ENCODE measurements at regions not wholly inside any gene's neighbourhood (a gene's known extent, or its start where the extent isn't known, plus 50 kb on each side); places are given as distances from the start of the nearest gene placed in this dataset.

- Histone ChIP-seq H3K79me2 (ENCODE audit: control insufficient read depth, insufficient read depth, low read length) (no peaks in the 10 kb centered on the region), H3K79me1 (ENCODE audit: low read length) (no peaks in the 10 kb centered on the region), H3K23ac (ENCODE audit: low read length) (no peak overlapping the region), H3K18ac (ENCODE audit: low read length) (no peak overlapping the region), H3K4me3 (ENCODE audit: low read length) (no peak overlapping the region), H4K5ac (ENCODE audit: low read length) (no peak overlapping the region), H2BK5ac (ENCODE audit: low read length) (no peak overlapping the region), H3K9ac (ENCODE audit: low read length) (no peak overlapping the region), H3K4me2 (ENCODE audit: low read length) (no peak overlapping the region), H2AK5ac (ENCODE audit: low read length) (no peak overlapping the region), H3K36me3 (ENCODE audit: control insufficient read depth, insufficient read depth, low read length) (no peaks in the 10 kb centered on the region), H2BK120ac (ENCODE audit: low read depth, low read length) (no peak overlapping the region), H3K56ac (ENCODE audit: low read length) (no peak overlapping the region), H4K8ac (ENCODE audit: low read depth, low read length) (no peak overlapping the region), H3K27me3 (ENCODE audit: insufficient read depth, low read length, poor library complexity) (no peaks in the 10 kb centered on the region), H2BK15ac (replicated peaks; ENCODE audit: low read depth) (no peak overlapping the region), H3K4me1 (ENCODE audit: control insufficient read depth, low read depth, low read length) (peaks cover 3% of the 10 kb centered on the region), H3K27ac (ENCODE audit: low read depth, low read length) (no peak overlapping the region), H3K4ac (ENCODE audit: low read depth, low read length) (no peak overlapping the region)
- no peak for DNase-seq
- no CpG with 5 or more reads among the region's 10 CpGs for WGBS (ENCODE audit: extremely low coverage, insufficient coverage, low lambda C conversion rate)
Measured at GRCh38 chr19:28224441-28224840, 988.5 kb downstream of the UQCRFS1 start.

GRCh38 chr19:28221736-28222135 lies 991.2 kb downstream of the UQCRFS1 start:
- H3K4me3 ChIP-seq (ENCODE audit: low read length), result no peak overlapping the region
- DNase-seq, result peak; percentile 90
- WGBS (ENCODE audit: extremely low coverage, insufficient coverage, low lambda C conversion rate), result no CpG with 5 or more reads among the region's 3 CpGs

DNA sequence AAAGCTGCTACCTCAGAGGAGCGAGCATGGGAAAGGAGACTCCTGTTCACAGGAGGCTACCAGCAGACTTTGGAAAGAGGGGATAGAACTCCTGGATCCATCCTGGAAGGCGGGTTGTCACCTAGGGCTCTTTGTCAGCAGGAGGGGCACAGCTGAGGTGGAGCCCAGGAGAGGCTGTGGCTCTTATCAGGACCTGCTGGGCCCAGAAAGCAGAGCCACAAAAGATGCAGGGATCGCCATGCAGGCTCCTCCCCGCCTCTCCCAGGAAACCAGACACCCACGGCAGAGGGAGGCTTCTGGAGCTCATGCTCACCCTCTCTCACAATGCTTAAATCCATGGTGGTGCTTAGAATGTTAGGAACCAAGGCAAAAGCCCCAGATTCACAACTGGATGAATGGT lies 994.2 kb downstream of the UQCRFS1 start:
- Histone ChIP-seq H3K79me1 (ENCODE audit: low read length) (no peaks in the 10 kb centered on the region), H3K36me3 (ENCODE audit: control insufficient read depth, insufficient read depth, low read length) (no peaks in the 10 kb centered on the region), H3K9ac (ENCODE audit: low read length) (no peak overlapping the region), H3K4me2 (ENCODE audit: low read length) (no peak overlapping the region), H2AK5ac (ENCODE audit: low read length) (no peak overlapping the region), H3K4me1 (ENCODE audit: control insufficient read depth, low read depth, low read length) (peaks cover 3% of the 10 kb centered on the region), H2BK15ac (replicated peaks; ENCODE audit: low read depth) (peak overlapping the region; percentile 1), H4K5ac (ENCODE audit: low read length) (no peak overlapping the region), H3K27me3 (ENCODE audit: insufficient read depth, low read length, poor library complexity) (no peaks in the 10 kb centered on the region), H2BK5ac (ENCODE audit: low read length) (no peak overlapping the region), H3K56ac (ENCODE audit: low read length) (peak overlapping the region; percentile 31), H3K4me3 (ENCODE audit: low read length) (no peak overlapping the region), H2BK120ac (ENCODE audit: low read depth, low read length) (no peak overlapping the region), H3K27ac (ENCODE audit: low read depth, low read length) (no peak overlapping the region), H4K8ac (ENCODE audit: low read depth, low read length) (no peak overlapping the region), H3K23ac (ENCODE audit: low read length) (no peak overlapping the region), H3K18ac (ENCODE audit: low read length) (peak overlapping the region; percentile 6), H3K4ac (ENCODE audit: low read depth, low read length) (peak overlapping the region; percentile 43), H3K79me2 (ENCODE audit: control insufficient read depth, insufficient read depth, low read length) (no peaks in the 10 kb centered on the region)
- WGBS (ENCODE audit: extremely low coverage, insufficient coverage, low lambda C conversion rate), result no CpG with 5 or more reads among the region's 5 CpGs
- DNase-seq, result peak; percentile 59

More at GRCh38 chr19:28221736-28222135, 991.2 kb downstream of the UQCRFS1 start:
- no peak overlapping the region for H3K23ac ChIP-seq (ENCODE audit: low read length)
- no peak overlapping the region for H3K4me2 ChIP-seq (ENCODE audit: low read length)
- no peak overlapping the region for H2BK120ac ChIP-seq (ENCODE audit: low read depth, low read length)
- no peak overlapping the region for H2AK5ac ChIP-seq (ENCODE audit: low read length)
- H3K56ac ChIP-seq (ENCODE audit: low read length), result no peak overlapping the region
- H2BK15ac ChIP-seq (replicated peaks; ENCODE audit: low read depth), result no peak overlapping the region
- H3K9ac ChIP-seq (ENCODE audit: low read length), result no peak overlapping the region
- peak overlapping the region; percentile 65 for H3K18ac ChIP-seq (ENCODE audit: low read length)
- peaks cover 3% of the 10 kb centered on the region for H3K4me1 ChIP-seq (ENCODE audit: control insufficient read depth, low read depth, low read length)
- no peaks in the 10 kb centered on the region for H3K79me1 ChIP-seq (ENCODE audit: low read length)
- no peak overlapping the region for H3K27ac ChIP-seq (ENCODE audit: low read depth, low read length)
- H4K5ac ChIP-seq (ENCODE audit: low read length), result no peak overlapping the region
- H3K4ac ChIP-seq (ENCODE audit: low read depth, low read length), result peak overlapping the region; percentile 72
- H4K8ac ChIP-seq (ENCODE audit: low read depth, low read length), result no peak overlapping the region
- no peaks in the 10 kb centered on the region for H3K36me3 ChIP-seq (ENCODE audit: control insufficient read depth, insufficient read depth, low read length)
- H3K27me3 ChIP-seq (ENCODE audit: insufficient read depth, low read length, poor library complexity), result no peaks in the 10 kb centered on the region
- no peaks in the 10 kb centered on the region for H3K79me2 ChIP-seq (ENCODE audit: control insufficient read depth, insufficient read depth, low read length)
- H2BK5ac ChIP-seq (ENCODE audit: low read length), result no peak overlapping the region

DNA sequence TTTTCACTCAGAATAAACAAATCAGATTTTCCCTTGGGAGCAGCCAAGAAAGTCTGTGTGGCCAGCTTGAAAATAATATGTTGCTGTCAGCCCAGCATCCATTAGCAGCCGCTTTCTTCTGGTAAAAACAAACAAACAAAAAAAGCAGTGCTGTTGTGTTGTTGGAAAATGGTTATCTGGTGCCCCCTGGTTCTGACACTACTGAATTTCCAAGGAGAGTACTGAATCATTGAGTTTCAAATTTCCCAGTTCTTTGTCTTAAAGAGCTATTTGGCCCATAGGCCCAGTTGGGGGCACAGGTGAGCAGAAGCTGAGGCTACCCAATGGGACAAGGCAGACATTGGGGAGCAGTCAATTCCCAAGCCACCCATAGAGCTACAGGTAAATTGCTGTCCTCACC lies 995.9 kb downstream of the UQCRFS1 start:
- Histone ChIP-seq H3K18ac (ENCODE audit: low read length) (peak overlapping the region; percentile 15), H4K5ac (ENCODE audit: low read length) (no peak overlapping the region), H3K27me3 (ENCODE audit: insufficient read depth, low read length, poor library complexity) (no peaks in the 10 kb centered on the region), H3K4me3 (ENCODE audit: low read length) (no peak overlapping the region), H3K4me2 (ENCODE audit: low read length) (no peak overlapping the region), H3K9ac (ENCODE audit: low read length) (no peak overlapping the region), H3K56ac (ENCODE audit: low read length) (no peak overlapping the region), H2BK15ac (replicated peaks; ENCODE audit: low read depth) (no peak overlapping the region), H2AK5ac (ENCODE audit: low read length) (no peak overlapping the region), H4K8ac (ENCODE audit: low read depth, low read length) (no peak overlapping the region), H2BK120ac (ENCODE audit: low read depth, low read length) (no peak overlapping the region), H3K79me2 (ENCODE audit: control insufficient read depth, insufficient read depth, low read length) (no peaks in the 10 kb centered on the region), H2BK5ac (ENCODE audit: low read length) (no peak overlapping the region), H3K4me1 (ENCODE audit: control insufficient read depth, low read depth, low read length) (peaks cover under 1% of the 10 kb centered on the region), H3K79me1 (ENCODE audit: low read length) (no peaks in the 10 kb centered on the region), H3K36me3 (ENCODE audit: control insufficient read depth, insufficient read depth, low read length) (no peaks in the 10 kb centered on the region), H3K23ac (ENCODE audit: low read length) (no peak overlapping the region), H3K4ac (ENCODE audit: low read depth, low read length) (peak overlapping the region; percentile 6), H3K27ac (ENCODE audit: low read depth, low read length) (no peak overlapping the region)
- no CpG with 5 or more reads among the region's 1 CpG for WGBS (ENCODE audit: extremely low coverage, insufficient coverage, low lambda C conversion rate)
- peak; percentile 75 for DNase-seq

DNA sequence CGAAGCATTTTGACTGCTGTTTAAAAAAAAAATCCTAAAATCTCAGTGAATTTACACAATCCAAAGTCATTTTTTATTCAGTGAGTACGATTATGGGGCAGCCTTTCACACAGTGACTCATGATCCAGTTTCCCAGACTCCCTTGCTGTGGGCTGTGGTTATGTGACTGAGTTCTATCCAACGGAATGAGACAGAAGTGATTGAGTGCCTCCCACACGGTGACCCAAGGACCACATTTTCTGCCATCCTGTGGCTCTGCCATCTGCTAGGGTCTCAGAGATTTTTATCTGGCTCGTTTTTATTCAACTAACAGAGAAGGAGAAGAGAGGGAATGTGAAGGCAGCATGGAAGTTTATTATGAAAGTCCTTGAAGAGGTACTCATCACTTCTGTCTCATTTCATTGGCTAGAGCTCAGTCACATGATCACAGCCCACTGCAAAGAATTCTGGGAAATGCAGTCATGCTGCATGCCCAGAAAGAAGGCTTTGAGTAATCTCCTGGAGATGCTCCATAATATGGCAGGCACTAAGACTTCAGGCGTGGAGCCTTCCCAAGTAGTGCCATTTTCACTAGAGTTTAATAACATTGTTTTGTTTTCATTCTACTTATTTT lies 999.4 kb downstream of the UQCRFS1 start:
- Histone ChIP-seq H2AK5ac (ENCODE audit: low read length) (no peak overlapping the region), H3K79me1 (ENCODE audit: low read length) (no peaks in the 10 kb centered on the region), H3K36me3 (ENCODE audit: control insufficient read depth, insufficient read depth, low read length) (no peaks in the 10 kb centered on the region), H2BK15ac (replicated peaks; ENCODE audit: low read depth) (peak overlapping the region; percentile 97), H3K9ac (ENCODE audit: low read length) (no peak overlapping the region), H3K27me3 (ENCODE audit: insufficient read depth, low read length, poor library complexity) (no peaks in the 10 kb centered on the region), H3K4me3 (ENCODE audit: low read length) (no peak overlapping the region), H4K5ac (ENCODE audit: low read length) (no peak overlapping the region), H3K18ac (ENCODE audit: low read length) (no peak overlapping the region), H3K27ac (ENCODE audit: low read depth, low read length) (no peak overlapping the region), H2BK120ac (ENCODE audit: low read depth, low read length) (no peak overlapping the region), H2BK5ac (ENCODE audit: low read length) (no peak overlapping the region), H3K4ac (ENCODE audit: low read depth, low read length) (no peak overlapping the region), H3K23ac (ENCODE audit: low read length) (no peak overlapping the region), H3K56ac (ENCODE audit: low read length) (no peak overlapping the region), H4K8ac (ENCODE audit: low read depth, low read length) (no peak overlapping the region), H3K79me2 (ENCODE audit: control insufficient read depth, insufficient read depth, low read length) (no peaks in the 10 kb centered on the region), H3K4me2 (ENCODE audit: low read length) (no peak overlapping the region), H3K4me1 (ENCODE audit: control insufficient read depth, low read depth, low read length) (no peaks in the 10 kb centered on the region)
- DNase-seq, result peak; percentile 49
- WGBS (ENCODE audit: extremely low coverage, insufficient coverage, low lambda C conversion rate), result no CpG with 5 or more reads among the region's 6 CpGs

DNA sequence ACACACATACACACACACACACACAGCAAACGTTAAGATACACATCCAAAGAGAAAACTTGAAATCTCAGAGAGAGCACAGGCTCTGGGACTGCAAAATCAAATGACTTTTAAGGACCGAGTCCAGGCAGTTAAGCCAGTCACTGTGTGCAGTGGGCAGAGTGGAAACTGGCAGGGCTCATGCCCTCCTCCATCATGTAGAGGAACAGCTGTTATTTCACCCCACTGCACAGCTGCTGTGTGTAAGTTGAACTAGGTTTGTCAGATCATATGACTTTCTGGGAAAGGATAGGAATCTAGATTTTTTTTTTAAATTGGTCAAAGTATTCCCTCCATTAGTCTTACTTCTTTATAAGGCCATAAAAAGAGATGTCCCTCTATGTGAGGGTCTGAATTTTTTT lies 1002.1 kb downstream of the UQCRFS1 start:
- H3K36me3 ChIP-seq (ENCODE audit: control insufficient read depth, insufficient read depth, low read length), result no peaks in the 10 kb centered on the region
- H3K4me3 ChIP-seq (ENCODE audit: low read length), result no peak overlapping the region
- no peak overlapping the region for H4K5ac ChIP-seq (ENCODE audit: low read length)
- no peak overlapping the region for H2AK5ac ChIP-seq (ENCODE audit: low read length)
- H3K27me3 ChIP-seq (ENCODE audit: insufficient read depth, low read length, poor library complexity), result no peaks in the 10 kb centered on the region
- DNase-seq, result no peak
- H2BK5ac ChIP-seq (ENCODE audit: low read length), result no peak overlapping the region
- no CpG with 5 or more reads among the region's 2 CpGs for WGBS (ENCODE audit: extremely low coverage, insufficient coverage, low lambda C conversion rate)
- no peak overlapping the region for H3K4me2 ChIP-seq (ENCODE audit: low read length)
- no peak overlapping the region for H3K4ac ChIP-seq (ENCODE audit: low read depth, low read length)
- H3K18ac ChIP-seq (ENCODE audit: low read length), result no peak overlapping the region
- no peak overlapping the region for H3K56ac ChIP-seq (ENCODE audit: low read length)
- H3K79me2 ChIP-seq (ENCODE audit: control insufficient read depth, insufficient read depth, low read length), result no peaks in the 10 kb centered on the region
- H3K9ac ChIP-seq (ENCODE audit: low read length), result no peak overlapping the region
- H2BK120ac ChIP-seq (ENCODE audit: low read depth, low read length), result no peak overlapping the region
- no peaks in the 10 kb centered on the region for H3K4me1 ChIP-seq (ENCODE audit: control insufficient read depth, low read depth, low read length)
- no peaks in the 10 kb centered on the region for H3K79me1 ChIP-seq (ENCODE audit: low read length)
- no peak overlapping the region for H2BK15ac ChIP-seq (replicated peaks; ENCODE audit: low read depth)
- no peak overlapping the region for H4K8ac ChIP-seq (ENCODE audit: low read depth, low read length)
- no peak overlapping the region for H3K27ac ChIP-seq (ENCODE audit: low read depth, low read length)
- no peak overlapping the region for H3K23ac ChIP-seq (ENCODE audit: low read length)

All from mesendoderm (in vitro differentiated cells).